ENCODE measurements at regions not wholly inside any gene's neighbourhood (a gene's known extent, or its start where the extent isn't known, plus 50 kb on each side); places are given as distances from the start of the nearest gene placed in this dataset.
A peak's percentile ranks its signal among the peaks of the same experiment; 100 is the strongest.

GRCh38 chr7:3243256-3243655 is 57.8 kb upstream of the SDK1 start:
- peaks cover 22% of the 10 kb centered on the region for H3K4me1 Mint-ChIP-seq (ENCODE audit: unreplicated experiment)
- no peaks in the 10 kb centered on the region for H3K27me3 Mint-ChIP-seq
- H3K27ac Mint-ChIP-seq, result peak overlapping the region; percentile 63
- no peak for DNase-seq (ENCODE audit: extremely low spot score, unreplicated experiment)
- H3K4me3 Mint-ChIP-seq, result no peak overlapping the region
- H3K9me3 Mint-ChIP-seq, result peaks cover 7% of the 10 kb centered on the region
- no peaks in the 10 kb centered on the region for H3K36me3 Mint-ChIP-seq
- TF ChIP-seq, protein P1, sequence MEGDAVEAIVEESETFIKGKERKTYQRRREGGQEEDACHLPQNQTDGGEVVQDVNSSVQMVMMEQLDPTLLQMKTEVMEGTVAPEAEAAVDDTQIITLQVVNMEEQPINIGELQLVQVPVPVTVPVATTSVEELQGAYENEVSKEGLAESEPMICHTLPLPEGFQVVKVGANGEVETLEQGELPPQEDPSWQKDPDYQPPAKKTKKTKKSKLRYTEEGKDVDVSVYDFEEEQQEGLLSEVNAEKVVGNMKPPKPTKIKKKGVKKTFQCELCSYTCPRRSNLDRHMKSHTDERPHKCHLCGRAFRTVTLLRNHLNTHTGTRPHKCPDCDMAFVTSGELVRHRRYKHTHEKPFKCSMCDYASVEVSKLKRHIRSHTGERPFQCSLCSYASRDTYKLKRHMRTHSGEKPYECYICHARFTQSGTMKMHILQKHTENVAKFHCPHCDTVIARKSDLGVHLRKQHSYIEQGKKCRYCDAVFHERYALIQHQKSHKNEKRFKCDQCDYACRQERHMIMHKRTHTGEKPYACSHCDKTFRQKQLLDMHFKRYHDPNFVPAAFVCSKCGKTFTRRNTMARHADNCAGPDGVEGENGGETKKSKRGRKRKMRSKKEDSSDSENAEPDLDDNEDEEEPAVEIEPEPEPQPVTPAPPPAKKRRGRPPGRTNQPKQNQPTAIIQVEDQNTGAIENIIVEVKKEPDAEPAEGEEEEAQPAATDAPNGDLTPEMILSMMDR (conservative IDR thresholded peaks at IDR 0.05), result no peak

- peaks cover 7% of the 10 kb centered on the region for H3K9me3 Mint-ChIP-seq
- H3K4me1 Mint-ChIP-seq (ENCODE audit: unreplicated experiment), result peaks cover 26% of the 10 kb centered on the region
- DNase-seq (ENCODE audit: extremely low spot score, unreplicated experiment), result no peak
- H3K36me3 Mint-ChIP-seq, result no peaks in the 10 kb centered on the region
- peak overlapping the region; percentile 63 for H3K27ac Mint-ChIP-seq
- H3K4me3 Mint-ChIP-seq, result no peak overlapping the region
- TF ChIP-seq, protein P1 (conservative IDR thresholded peaks at IDR 0.05), result no peak
- no peaks in the 10 kb centered on the region for H3K27me3 Mint-ChIP-seq
Measured at GRCh38 chr7:3243680-3244079, 57.4 kb upstream of the SDK1 start.

DNA sequence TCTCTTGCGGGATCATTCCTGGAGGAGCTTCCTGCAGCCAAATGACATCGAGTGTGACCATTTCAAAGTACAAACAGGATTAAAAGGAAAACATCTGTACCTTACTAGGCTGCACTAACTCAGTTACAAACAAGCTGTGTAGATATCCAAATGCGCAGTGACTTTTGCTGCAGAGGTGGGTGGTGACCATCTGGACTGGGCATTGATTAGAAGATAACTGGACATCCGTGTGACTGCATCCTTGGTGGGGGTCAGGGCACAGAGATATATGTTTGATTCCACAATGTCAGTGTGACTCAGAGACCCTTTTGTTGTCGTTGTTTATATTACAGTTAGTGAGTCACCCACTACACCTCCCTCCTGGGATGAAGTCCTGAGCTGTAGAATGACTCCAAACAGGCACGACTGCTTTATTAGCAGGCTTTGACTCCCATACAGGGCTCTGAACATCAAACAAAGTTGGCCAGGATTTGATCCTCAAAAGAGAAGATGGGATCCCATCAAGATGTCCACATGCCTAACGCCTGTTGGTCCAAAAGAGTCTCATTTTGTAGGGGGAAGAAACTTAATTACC is 56.7 kb upstream of the SDK1 start:
- Mint-ChIP-seq H3K27ac (no peak overlapping the region), H3K36me3 (no peaks in the 10 kb centered on the region), H3K9me3 (peaks cover 7% of the 10 kb centered on the region), H3K4me1 (ENCODE audit: unreplicated experiment) (peaks cover 28% of the 10 kb centered on the region), H3K4me3 (no peak overlapping the region), H3K27me3 (no peaks in the 10 kb centered on the region)
- DNase-seq (ENCODE audit: extremely low spot score, unreplicated experiment), result no peak
- TF ChIP-seq, protein P1 (conservative IDR thresholded peaks at IDR 0.05), result no peak

- no peak for DNase-seq (ENCODE audit: extremely low spot score, unreplicated experiment)
- TF ChIP-seq, protein P1 (conservative IDR thresholded peaks at IDR 0.05), result no peak
- H3K4me1 Mint-ChIP-seq (ENCODE audit: unreplicated experiment), result peaks cover 28% of the 10 kb centered on the region
- H3K27ac Mint-ChIP-seq, result no peak overlapping the region
- H3K27me3 Mint-ChIP-seq, result no peaks in the 10 kb centered on the region
- H3K36me3 Mint-ChIP-seq, result no peaks in the 10 kb centered on the region
- H3K4me3 Mint-ChIP-seq, result no peak overlapping the region
- peaks cover 7% of the 10 kb centered on the region for H3K9me3 Mint-ChIP-seq
Measured at GRCh38 chr7:3245077-3245476, 56.0 kb upstream of the SDK1 start.

- peaks cover 7% of the 10 kb centered on the region for H3K9me3 Mint-ChIP-seq
- H3K27ac Mint-ChIP-seq, result no peak overlapping the region
- no peak for DNase-seq (ENCODE audit: extremely low spot score, unreplicated experiment)
- no peaks in the 10 kb centered on the region for H3K27me3 Mint-ChIP-seq
- no peak overlapping the region for H3K4me3 Mint-ChIP-seq
- peaks cover 28% of the 10 kb centered on the region for H3K4me1 Mint-ChIP-seq (ENCODE audit: unreplicated experiment)
- TF ChIP-seq, protein P1 (conservative IDR thresholded peaks at IDR 0.05), result no peak
- H3K36me3 Mint-ChIP-seq, result no peaks in the 10 kb centered on the region
Measured at GRCh38 chr7:3245721-3246120, 55.3 kb upstream of the SDK1 start.

GRCh38 chr7:3246127-3246526 is 54.9 kb upstream of the SDK1 start:
- no peak overlapping the region for H3K4me3 Mint-ChIP-seq
- peaks cover 25% of the 10 kb centered on the region for H3K4me1 Mint-ChIP-seq (ENCODE audit: unreplicated experiment)
- no peak overlapping the region for H3K27ac Mint-ChIP-seq
- TF ChIP-seq, protein P1 (conservative IDR thresholded peaks at IDR 0.05), result no peak
- H3K9me3 Mint-ChIP-seq, result peaks cover 7% of the 10 kb centered on the region
- H3K27me3 Mint-ChIP-seq, result no peaks in the 10 kb centered on the region
- no peaks in the 10 kb centered on the region for H3K36me3 Mint-ChIP-seq
- no peak for DNase-seq (ENCODE audit: extremely low spot score, unreplicated experiment)
